OCI-LY7 (cell line): ENCODE measurements at regions not wholly inside any gene's neighbourhood (a gene's known extent, or its start where the extent isn't known, plus 50 kb on each side); places are given as distances from the start of the nearest gene placed in this dataset.

Source experiments
- CTCF ChIP-seq: fragments of 200-600 bp; sonication (generic); conservative IDR thresholded peaks from 2 replicates; pipeline ENCODE4 v1.5.1; 2014; ENCODE audit warnings: mild to moderate bottlenecking, antibody characterized with exemption, low read length, moderate library complexity, mixed read lengths
- EZH2phosphoT487 ChIP-seq: fragments of 200-600 bp; sonication (generic); IDR thresholded peaks from 2 replicates; pipeline ENCODE4 v1.6.1; 2018; ENCODE audit warnings: low read depth, borderline replicate concordance, mild to moderate bottlenecking, mixed run types, antibody characterized with exemption, low read length, moderate library complexity, mixed read lengths

GRCh38 chrX:117291760-117292159 lies 824.9 kb downstream of the KLHL13 start:
- TF ChIP-seq CTCF (no peak), EZH2phosphoT487 (no peak)
